Amniotic epithelial cell (primary cell): ENCODE measurements at regions not wholly inside any gene's neighbourhood (a gene's known extent, or its start where the extent isn't known, plus 50 kb on each side); places are given as distances from the start of the nearest gene placed in this dataset.
"Not testable (repeated sequence)": the region's sequence is repeated elsewhere in the genome, so short reads cannot be mapped to it uniquely, and the experiment has no call there.

ENCODE experiments used
- DNase-seq: peaks from one replicate; pipeline ENCODE4 v3.0.0-alpha.2; 2010; ENCODE audit warnings: low read depth

GRCh38 chr12:89289720-89290119 is 62.6 kb downstream of the DUSP6 start:
- DNase-seq = peak; percentile 4

DNA sequence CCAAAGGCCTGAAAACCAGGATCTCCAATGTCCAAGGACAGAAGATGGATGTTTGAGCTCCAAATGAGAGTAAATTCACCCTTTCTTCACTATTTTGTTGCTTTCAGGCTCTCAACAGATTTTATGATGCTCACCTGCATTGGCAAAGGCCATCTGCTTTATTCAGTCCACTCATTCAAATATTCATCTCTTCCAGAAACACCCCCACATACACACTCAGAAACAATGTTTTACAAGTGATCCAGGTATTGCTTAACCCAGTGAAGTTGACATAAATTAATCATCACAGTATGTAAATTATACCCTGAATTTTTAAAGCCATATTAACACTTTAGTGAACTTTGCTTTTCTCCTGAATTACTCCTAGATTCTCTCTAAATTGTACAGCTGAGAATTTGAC is 63.3 kb downstream of the DUSP6 start:
- DNase-seq = peak; percentile 52

DNA sequence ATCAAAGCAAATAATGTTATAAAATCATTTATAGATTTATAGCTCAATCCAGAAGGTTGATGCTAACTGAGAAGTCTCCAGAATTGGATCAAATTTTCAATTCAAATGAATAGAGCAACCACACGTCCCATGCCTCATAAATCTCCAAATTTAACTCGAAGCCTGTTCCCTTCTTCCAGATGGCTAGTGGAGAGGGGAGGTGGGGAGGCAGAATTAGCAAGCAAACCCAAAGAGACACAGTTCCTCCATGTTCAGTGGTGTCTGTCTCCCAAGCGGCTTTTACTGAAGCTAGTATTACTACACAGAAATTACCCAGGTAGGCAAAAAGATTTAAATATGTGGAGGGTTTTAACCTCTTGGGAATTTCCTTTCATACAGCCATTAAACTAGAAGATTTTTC is 65.8 kb downstream of the DUSP6 start:
- no peak for DNase-seq

- DNase-seq = no peak
These were observed 70.8 kb downstream of the DUSP6 start for GRCh38 chr12:89281539-89281867.

DNA sequence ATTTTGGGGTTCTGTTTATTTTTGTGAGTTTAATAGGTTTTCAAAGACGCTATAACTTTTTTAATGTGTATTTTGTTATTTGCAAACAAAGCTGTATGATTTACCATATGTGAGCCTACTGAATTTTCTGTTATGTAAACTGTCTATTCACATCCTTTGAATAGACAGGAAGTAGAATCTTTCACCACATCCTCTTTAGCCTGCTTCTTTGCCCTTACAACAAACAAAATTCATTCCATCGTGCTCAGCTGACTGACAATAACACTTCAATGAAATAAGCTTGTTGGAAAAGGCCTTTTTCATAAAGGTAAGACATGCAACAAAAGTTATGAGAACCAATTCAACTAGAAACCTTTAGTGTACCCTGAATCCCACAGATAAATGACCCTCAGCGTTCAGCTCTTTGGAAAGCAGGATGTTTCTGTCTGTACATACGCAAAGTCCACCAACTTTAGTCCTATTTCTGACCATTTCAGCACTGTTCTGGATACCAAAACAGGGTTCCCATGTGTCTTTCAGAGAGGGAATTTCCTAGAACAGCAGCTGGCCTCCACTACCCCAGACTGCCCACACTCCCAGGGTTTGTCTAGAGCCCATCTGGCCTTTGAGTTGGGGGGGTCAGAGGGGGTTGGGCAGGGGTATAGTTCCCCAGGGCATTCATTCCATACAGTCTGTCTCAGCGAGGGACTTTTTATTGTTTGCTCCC is 71.3 kb downstream of the DUSP6 start:
- DNase-seq = no peak

GRCh38 chr12:89279499-89279898 is 72.8 kb downstream of the DUSP6 start:
- no peak for DNase-seq

DNA sequence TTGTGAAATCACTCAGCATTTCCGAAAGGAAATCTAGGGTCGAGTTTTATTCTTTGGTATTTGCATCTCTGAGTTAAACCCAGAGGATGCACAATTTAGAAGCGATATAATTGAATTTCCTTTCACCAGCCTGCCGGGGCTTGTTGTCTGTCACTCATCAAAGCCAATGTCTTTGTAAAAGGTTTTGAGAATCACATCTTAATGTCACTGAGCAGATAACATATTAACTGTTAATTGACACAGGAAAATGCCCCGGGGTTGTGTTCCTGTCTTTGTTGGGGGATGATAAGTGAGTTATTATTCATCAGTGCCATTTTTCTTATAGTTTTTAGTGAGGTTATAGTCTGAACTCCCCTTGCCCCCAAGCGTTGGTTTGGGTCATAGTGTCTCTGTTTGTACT is 73.4 kb downstream of the DUSP6 start:
- DNase-seq = no peak

DNA sequence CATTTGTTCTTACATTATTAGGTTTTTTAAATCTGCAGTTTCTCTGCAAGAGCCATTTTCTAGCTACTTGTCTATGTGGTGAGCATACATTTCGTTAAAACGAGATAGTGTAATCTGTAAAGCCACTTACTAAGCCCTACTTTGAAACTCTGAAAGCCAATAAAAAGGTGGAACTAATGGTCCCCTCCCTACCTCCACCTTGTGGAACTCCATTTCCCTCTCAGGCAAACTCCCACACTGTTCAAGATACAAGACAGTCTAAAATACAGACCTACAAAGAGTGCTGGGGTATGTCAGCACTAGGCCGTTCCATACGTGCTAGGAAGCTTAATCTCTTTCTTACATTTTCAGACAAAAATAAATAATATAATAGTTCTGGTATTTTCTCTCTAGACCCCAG is 74.1 kb downstream of the DUSP6 start:
- DNase-seq = no peak

DNA sequence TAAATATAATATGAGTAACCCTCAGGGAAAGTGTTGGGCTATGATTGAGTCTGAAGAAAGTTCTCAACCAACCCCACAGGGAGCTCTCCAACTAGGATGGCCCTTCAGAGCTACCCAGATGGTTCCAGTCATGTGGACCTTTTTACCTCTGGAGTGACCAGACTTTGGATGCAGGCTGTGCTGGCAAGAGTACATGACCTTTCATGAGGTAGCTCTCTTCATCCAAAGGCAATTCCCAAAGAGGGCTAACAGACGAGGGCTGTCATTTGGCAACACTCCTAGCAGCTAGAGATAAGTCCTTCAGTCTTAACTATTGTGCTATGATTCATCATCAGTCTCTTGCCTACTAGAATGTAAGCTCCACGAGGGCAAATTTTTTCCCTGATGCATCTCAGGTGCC is 75.4 kb downstream of the DUSP6 start:
- DNase-seq = peak; percentile 4

DNA sequence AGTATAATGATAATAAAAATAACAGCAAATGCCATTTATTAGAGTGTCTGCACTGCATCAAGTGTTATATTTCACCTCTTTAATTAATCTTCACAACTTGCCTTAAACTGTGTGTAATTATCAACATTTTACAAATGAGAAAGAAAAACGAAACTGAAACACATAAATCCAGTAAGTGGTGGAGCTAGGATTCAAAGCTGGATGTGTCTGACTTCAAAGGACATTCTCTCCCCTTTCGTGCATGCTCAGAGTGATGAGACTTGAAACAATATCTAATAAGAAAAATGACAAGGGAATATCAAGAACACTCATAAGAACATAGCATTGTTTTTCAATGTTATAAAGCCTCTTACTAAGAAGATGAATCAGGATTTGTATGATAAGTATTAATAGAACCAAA is 78.8 kb downstream of the DUSP6 start:
- DNase-seq = no peak

DNA sequence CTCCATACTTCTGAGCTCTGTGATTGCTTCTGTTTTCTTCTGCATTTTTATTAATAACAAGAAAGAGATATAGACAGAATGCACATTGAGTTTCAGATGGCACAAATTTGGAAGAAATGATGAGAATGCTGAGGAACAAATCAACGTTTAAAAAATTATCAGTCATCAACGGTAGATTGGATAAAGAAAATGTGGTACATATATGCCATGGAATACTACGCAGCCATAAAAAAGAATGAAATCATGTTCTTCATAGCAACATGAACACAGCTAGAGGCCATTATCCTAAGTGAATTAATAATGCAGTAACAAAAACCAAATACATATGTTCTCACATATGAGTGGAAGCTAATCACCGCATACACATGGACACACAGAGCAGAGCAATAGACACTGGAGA is 81.8 kb downstream of the DUSP6 start:
- no peak for DNase-seq

- no peak for DNase-seq
These were observed 83.1 kb downstream of the DUSP6 start for GRCh38 chr12:89269174-89269573.

- no peak for DNase-seq
These were observed 84.9 kb downstream of the DUSP6 start for GRCh38 chr12:89267404-89267803.

- not testable (repeated sequence) for DNase-seq
These were observed 85.6 kb downstream of the DUSP6 start for GRCh38 chr12:89266574-89267188.

- DNase-seq = no peak
These were observed 87.5 kb downstream of the DUSP6 start for GRCh38 chr12:89264837-89265236.

- no peak for DNase-seq
These were observed 88.4 kb downstream of the DUSP6 start for GRCh38 chr12:89263900-89264299.

DNA sequence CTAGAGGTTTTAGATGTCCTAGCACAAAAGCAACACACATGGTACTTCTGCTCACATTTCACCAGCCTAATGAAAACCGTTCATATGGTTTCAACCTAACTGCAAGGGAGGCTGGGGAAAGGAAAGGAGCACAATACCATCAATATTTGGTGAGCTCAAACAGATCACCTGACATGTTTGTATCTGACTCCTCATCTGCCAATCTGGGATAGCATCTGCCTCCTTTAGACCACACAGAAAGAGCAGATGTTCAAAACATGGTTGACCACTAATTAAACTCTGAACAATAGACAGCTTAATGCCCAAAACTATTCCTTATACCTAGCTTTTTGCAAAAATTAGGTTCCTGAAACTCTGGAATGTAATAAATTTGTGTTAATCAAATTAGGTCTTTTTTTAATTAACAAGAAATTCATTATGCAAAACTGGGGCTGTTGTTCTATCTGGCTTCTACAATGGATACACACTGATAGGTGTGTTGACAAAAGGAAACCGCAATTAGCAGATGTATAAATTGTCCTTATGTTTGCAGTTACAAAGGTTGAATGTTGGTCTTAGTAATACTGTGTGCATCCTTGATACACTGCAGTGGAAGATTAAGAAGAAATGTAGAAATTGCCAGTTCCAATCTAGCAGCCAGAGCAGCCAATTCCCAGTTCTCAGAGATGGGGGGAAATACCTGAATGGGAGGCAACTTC is 89.3 kb downstream of the DUSP6 start:
- no peak for DNase-seq

DNA sequence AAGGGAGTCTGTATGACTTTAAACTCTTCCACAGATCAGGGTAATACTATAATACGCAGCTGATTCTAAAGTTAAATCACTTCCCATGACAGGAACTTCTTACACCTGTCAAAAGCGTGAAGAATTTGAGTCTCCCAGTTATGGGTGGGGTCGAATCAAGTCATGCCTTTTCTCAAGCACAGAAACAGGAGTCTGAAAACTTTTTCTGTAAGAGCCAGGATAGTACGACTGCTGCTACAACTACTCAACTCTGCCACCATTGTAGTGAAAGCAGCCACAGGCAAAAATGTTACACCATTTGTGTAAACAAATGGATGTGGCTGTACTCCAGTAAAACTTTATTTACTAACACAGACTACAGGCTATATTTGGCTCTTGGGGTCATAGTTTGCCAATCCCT is 90.3 kb downstream of the DUSP6 start:
- no peak for DNase-seq

GRCh38 chr12:89260841-89261637 is 91.3 kb downstream of the DUSP6 start:
- DNase-seq = no peak

DNA sequence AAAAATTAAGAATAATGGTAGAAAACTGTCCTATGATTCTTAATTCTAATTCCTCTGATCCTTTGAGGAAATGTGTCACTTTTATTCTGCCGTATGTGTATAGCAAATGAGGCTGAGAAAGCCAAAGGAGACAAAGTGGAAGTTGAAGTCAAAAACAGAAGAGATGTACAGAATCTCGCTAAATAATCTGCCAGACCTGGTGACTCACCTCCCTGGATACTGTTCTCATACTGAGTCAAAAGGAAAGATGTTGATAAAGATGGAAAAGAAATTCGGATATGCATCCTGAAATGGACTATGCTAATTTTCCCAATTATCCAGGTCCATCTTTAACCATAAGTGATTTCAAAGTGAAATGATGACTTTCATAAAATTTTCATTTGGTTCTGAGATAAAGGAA is 92.5 kb downstream of the DUSP6 start:
- peak; percentile 12 for DNase-seq

DNA sequence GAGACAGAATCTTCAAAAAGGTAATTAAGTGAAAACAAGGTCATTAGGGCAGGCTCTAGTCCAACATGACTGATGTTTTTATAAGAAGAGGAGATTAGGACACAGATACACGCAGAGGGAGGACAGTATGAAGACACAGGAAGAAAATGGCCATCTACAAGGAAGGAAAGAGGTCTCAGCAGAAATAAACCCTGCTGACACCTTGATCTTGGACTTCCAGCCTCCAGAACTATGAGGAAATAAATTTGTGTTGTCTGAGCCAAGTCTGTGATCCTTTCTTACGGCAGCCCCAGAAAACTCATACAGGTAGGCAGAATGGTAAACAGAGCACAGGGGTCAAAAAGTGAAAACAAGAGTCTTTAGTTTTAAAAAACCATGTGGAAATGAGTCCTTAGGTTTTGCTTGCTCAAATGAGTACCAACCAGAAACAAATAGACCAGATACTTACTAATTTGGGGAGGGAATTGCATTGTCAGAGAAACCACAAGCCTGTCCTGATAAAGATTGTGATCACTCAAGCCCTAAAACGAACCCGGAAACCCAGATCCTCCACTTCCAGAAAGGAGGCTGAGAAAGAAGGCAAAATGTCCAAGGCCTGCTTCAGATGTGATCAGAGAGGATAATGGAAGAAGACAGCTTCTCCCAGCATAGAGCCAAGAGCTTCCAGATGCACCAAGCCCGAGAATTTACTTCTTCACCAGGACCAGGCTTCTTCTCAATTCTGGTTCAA is 93.9 kb downstream of the DUSP6 start:
- no peak for DNase-seq

- DNase-seq = no peak
These were observed 95.0 kb downstream of the DUSP6 start for GRCh38 chr12:89257340-89257739.
